ENCODE measurements at regions not wholly inside any gene's neighbourhood (a gene's known extent, or its start where the extent isn't known, plus 50 kb on each side); places are given as distances from the start of the nearest gene placed in this dataset.
"Not testable (repeated sequence)": the region's sequence is repeated elsewhere in the genome, so short reads cannot be mapped to it uniquely, and the experiment has no call there.

DNA sequence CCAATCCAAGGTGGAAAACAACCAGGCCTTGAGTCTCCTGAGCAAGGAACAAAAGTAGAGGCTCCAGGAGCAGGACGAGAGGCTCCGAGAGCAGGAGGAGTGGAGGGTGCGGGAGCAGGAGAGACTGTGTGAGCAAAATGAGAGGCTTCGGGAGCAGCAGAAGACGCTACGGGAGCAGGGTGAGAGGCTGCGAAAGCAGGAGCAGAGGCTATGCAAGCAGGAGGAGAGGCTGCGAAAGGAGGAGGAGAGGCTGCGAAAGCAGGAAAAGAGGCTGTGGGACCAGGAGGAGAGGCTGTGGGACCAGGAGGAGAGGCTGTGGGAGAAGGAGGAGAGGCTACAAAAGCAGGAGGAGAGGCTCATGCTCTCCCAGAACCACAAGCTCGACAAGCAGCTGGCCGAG is 60.3 kb upstream of the UBE2Q2 start:
- no peak overlapping the region for H3K4me3 Mint-ChIP-seq (ENCODE audit: unreplicated experiment)
- peaks cover 22% of the 10 kb centered on the region for H3K27me3 Mint-ChIP-seq (ENCODE audit: unreplicated experiment)
- peaks cover 1% of the 10 kb centered on the region for H3K4me1 Mint-ChIP-seq (ENCODE audit: unreplicated experiment)
- DNase-seq (ENCODE audit: extremely low spot score, unreplicated experiment) = peak; percentile 65
- TF ChIP-seq, protein P1, sequence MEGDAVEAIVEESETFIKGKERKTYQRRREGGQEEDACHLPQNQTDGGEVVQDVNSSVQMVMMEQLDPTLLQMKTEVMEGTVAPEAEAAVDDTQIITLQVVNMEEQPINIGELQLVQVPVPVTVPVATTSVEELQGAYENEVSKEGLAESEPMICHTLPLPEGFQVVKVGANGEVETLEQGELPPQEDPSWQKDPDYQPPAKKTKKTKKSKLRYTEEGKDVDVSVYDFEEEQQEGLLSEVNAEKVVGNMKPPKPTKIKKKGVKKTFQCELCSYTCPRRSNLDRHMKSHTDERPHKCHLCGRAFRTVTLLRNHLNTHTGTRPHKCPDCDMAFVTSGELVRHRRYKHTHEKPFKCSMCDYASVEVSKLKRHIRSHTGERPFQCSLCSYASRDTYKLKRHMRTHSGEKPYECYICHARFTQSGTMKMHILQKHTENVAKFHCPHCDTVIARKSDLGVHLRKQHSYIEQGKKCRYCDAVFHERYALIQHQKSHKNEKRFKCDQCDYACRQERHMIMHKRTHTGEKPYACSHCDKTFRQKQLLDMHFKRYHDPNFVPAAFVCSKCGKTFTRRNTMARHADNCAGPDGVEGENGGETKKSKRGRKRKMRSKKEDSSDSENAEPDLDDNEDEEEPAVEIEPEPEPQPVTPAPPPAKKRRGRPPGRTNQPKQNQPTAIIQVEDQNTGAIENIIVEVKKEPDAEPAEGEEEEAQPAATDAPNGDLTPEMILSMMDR (IDR thresholded peaks at IDR 0.05) = no peak
- H3K9me3 Mint-ChIP-seq (ENCODE audit: unreplicated experiment) = no peaks in the 10 kb centered on the region
- no peak overlapping the region for H3K27ac Mint-ChIP-seq (ENCODE audit: unreplicated experiment)
- peaks cover 2% of the 10 kb centered on the region for H3K36me3 Mint-ChIP-seq (ENCODE audit: unreplicated experiment)

DNA sequence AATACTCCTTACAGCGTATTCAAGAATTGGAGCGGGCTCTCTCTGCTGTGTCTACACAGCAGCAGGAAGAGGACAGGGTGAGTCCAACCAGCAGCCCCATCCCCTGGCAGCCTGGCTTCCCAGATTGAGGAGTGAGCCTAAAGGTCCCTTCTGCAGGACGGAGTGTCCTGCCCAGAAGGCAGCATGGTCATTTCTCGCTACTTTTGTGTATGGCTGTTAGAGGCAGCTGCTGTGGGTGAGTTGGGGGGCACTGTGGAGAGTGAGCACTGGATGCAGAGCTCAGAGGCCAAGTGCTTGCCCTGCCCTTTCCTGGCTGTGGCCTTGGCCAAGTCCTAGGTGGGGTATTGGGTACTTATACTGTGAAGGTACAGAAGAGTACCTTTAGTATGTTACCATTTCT is 62.3 kb upstream of the UBE2Q2 start:
- H3K27me3 Mint-ChIP-seq (ENCODE audit: unreplicated experiment); H3K4me3 Mint-ChIP-seq (ENCODE audit: unreplicated experiment); H3K27ac Mint-ChIP-seq (ENCODE audit: unreplicated experiment); H3K36me3 Mint-ChIP-seq (ENCODE audit: unreplicated experiment); H3K9me3 Mint-ChIP-seq (ENCODE audit: unreplicated experiment): not testable (repeated sequence)
- DNase-seq (ENCODE audit: extremely low spot score, unreplicated experiment) = peak; percentile 69
- H3K4me1 Mint-ChIP-seq (ENCODE audit: unreplicated experiment) = peaks cover 20% of the 10 kb centered on the region

DNA sequence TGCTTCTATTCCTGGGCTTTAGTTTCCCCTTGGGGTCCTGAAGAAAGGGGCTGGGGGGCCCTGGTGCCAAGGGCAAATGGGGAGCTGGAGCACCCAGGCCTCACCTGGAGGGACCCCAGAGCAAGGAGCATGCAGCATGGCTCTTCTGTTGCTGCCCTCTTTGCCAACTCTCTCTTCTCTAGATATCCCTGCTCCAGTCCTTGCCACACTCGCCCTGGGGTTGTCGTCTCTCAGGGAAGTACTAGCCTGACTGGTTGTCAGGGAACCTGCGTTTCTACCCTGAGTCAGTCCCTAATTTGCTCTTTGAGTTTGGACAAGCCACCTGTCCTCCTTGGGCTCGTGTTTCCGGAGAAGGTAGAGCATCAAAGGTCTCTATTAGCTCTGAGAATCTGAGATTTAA is 63.7 kb upstream of the UBE2Q2 start:
- peaks cover 2% of the 10 kb centered on the region for H3K36me3 Mint-ChIP-seq (ENCODE audit: unreplicated experiment)
- DNase-seq (ENCODE audit: extremely low spot score, unreplicated experiment) = peak; percentile 62
- no peak overlapping the region for H3K4me3 Mint-ChIP-seq (ENCODE audit: unreplicated experiment)
- H3K4me1 Mint-ChIP-seq (ENCODE audit: unreplicated experiment) = peaks cover 26% of the 10 kb centered on the region
- H3K27ac Mint-ChIP-seq (ENCODE audit: unreplicated experiment) = no peak overlapping the region
- TF ChIP-seq, protein P1 (IDR thresholded peaks at IDR 0.05) = no peak
- no peaks in the 10 kb centered on the region for H3K9me3 Mint-ChIP-seq (ENCODE audit: unreplicated experiment)
- H3K27me3 Mint-ChIP-seq (ENCODE audit: unreplicated experiment) = peaks cover 6% of the 10 kb centered on the region

DNA sequence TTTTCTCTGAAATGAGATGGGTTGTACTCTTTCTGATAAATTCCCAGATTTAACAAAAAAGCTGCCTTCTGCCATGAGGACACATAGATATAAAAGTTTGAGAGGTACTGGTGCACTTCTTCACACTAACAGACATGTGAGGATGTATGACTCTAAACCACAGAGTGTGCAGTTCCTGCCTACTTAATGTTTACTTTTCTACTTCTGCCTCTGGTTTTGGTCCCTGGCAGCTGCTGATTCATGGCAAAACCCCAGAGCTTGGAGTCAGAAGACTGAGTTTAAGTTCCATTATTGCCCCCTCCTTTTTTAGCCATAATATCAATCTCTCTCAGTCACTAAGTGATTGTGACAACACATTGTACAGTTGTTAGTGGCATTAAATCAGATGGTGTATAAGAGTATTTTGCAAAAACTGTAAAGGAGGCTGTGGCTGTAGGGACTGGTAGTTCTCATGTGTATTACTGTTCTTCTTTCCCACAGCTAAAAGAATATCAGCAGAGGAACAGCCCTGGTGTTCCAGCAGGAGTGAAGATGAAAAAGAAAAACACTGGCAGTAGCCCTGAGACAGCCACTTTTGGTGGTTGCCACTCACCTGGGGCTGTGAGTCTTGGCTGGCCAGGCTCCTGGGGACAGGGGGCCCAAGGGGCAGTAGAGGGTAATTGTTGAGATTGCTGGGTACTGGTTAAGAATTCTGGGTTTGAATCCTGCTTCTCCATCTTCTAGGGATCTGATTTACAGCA is 64.4 kb upstream of the CSPG4 start:
- H3K4me3 Mint-ChIP-seq (ENCODE audit: unreplicated experiment); H3K36me3 Mint-ChIP-seq (ENCODE audit: unreplicated experiment); H3K9me3 Mint-ChIP-seq (ENCODE audit: unreplicated experiment); H3K27me3 Mint-ChIP-seq (ENCODE audit: unreplicated experiment): not testable (repeated sequence)
- peaks cover 26% of the 10 kb centered on the region for H3K4me1 Mint-ChIP-seq (ENCODE audit: unreplicated experiment)
- H3K27ac Mint-ChIP-seq (ENCODE audit: unreplicated experiment) = peak overlapping the region; percentile 61
- peak; percentile 57 for DNase-seq (ENCODE audit: extremely low spot score, unreplicated experiment)

DNA sequence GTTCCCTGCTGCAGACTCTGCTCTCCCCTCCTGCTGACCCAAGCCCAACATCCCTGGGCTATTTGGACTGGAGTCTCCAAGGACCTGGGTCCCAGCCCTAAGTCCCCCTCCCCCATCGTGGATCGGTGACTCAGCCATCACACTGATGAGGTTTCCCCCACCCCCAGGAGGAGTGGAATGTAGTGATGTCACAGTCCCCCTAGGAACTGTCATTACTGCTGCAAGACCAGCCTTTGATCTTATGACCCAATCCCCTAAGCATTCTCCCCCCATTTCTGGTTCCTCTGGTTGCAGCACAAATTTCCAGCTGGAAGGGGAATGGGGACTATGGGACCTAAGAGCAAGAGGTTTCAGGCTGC is 63.4 kb upstream of the CSPG4 start:
- TF ChIP-seq, protein P1 (IDR thresholded peaks at IDR 0.05) = no peak
- Mint-ChIP-seq H3K4me3 (ENCODE audit: unreplicated experiment) (no peak overlapping the region), H3K36me3 (ENCODE audit: unreplicated experiment) (peaks cover 2% of the 10 kb centered on the region), H3K27ac (ENCODE audit: unreplicated experiment) (no peak overlapping the region), H3K9me3 (ENCODE audit: unreplicated experiment) (no peaks in the 10 kb centered on the region), H3K4me1 (ENCODE audit: unreplicated experiment) (peaks cover 32% of the 10 kb centered on the region), H3K27me3 (ENCODE audit: unreplicated experiment) (no peaks in the 10 kb centered on the region)
- DNase-seq (ENCODE audit: extremely low spot score, unreplicated experiment) = no peak

DNA sequence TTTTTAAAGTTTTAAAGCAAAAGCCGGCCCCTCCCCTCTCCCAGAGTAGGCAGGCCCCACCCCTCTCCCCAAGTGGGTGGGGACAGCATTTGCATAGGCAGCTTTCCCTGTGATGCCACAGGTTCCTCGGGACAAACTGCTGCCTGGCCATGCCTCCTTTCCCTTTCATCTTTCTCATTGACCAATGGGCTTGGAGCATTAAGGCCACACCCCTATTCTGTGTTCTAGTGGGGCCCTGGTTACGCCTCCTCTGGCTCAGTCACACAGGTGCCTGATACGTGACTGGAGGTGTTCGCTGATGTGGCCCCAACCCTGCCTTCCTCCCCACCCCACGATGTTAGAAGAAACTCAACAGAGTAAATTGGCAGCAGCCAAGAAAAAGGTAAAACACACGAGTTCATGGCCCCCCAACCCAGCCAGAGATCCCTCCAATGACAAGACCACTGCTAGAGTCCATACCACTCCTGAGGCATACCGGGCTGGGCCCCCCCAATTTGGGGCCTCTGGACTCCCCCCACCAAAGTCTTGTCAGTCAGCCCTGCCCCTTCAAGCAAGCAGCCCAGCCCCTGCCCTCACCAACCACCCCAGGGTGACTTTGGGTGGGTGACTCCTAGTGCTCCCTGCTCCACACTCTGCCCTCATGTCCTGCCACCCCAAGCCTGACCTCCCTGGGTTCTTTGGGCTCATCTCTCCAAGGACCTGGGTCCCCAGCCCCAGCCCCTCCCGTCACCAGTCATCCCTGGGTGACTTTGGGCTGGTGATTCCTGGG is 62.8 kb upstream of the CSPG4 start:
- Mint-ChIP-seq H3K4me1 (ENCODE audit: unreplicated experiment) (peaks cover 37% of the 10 kb centered on the region), H3K9me3 (ENCODE audit: unreplicated experiment) (no peaks in the 10 kb centered on the region), H3K27me3 (ENCODE audit: unreplicated experiment) (no peaks in the 10 kb centered on the region), H3K36me3 (ENCODE audit: unreplicated experiment) (peaks cover 2% of the 10 kb centered on the region), H3K4me3 (ENCODE audit: unreplicated experiment) (no peak overlapping the region), H3K27ac (ENCODE audit: unreplicated experiment) (no peak overlapping the region)
- peak; percentile 76 for DNase-seq (ENCODE audit: extremely low spot score, unreplicated experiment)
- TF ChIP-seq, protein P1 (IDR thresholded peaks at IDR 0.05) = no peak

DNA sequence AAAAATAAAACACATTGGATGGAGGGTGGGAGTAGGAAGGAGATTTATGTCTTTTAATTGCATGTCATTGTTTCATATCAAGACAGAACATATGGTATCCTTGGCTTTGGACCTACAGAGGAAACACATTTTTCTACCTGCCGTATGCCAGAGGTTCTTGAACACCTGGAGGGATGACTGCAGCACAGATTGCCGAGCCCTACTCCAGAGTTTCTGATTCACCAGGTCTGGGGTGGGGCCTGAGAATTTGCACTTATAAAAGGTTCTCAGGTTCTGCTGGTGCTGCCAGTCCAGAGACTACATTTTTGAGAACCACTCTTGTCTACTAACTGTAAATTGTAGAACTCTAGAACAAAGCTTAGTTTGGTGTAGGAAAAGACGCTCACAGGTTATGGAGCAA is 61.3 kb upstream of the CSPG4 start:
- H3K36me3 Mint-ChIP-seq (ENCODE audit: unreplicated experiment); H3K4me3 Mint-ChIP-seq (ENCODE audit: unreplicated experiment); H3K27me3 Mint-ChIP-seq (ENCODE audit: unreplicated experiment); H3K9me3 Mint-ChIP-seq (ENCODE audit: unreplicated experiment); H3K27ac Mint-ChIP-seq (ENCODE audit: unreplicated experiment); DNase-seq (ENCODE audit: extremely low spot score, unreplicated experiment): not testable (repeated sequence)
- peaks cover 39% of the 10 kb centered on the region for H3K4me1 Mint-ChIP-seq (ENCODE audit: unreplicated experiment)

DNA sequence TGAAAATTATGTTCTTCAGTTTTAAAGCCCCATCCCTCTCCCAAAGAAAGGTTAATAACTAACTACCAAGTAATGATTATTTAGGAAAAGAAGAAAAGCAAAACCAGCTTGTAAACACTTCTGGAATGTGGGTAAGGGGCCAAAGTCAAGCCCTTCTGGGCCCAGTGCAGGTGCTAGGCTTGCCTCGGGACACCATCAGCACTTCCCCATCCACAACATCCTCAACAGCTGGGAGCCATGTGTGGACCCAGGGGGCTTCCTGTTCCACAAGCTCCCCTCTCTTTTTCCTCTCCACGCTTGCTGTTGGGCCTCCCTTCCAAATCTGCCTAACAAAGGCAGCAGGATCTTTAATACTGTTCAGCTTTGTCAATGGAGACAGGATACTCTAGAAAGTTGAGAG is 58.4 kb upstream of the CSPG4 start:
- not testable (repeated sequence) for H3K36me3 Mint-ChIP-seq (ENCODE audit: unreplicated experiment); H3K27me3 Mint-ChIP-seq (ENCODE audit: unreplicated experiment); H3K27ac Mint-ChIP-seq (ENCODE audit: unreplicated experiment); H3K4me3 Mint-ChIP-seq (ENCODE audit: unreplicated experiment); H3K9me3 Mint-ChIP-seq (ENCODE audit: unreplicated experiment)
- peak; percentile 32 for DNase-seq (ENCODE audit: extremely low spot score, unreplicated experiment)
- H3K4me1 Mint-ChIP-seq (ENCODE audit: unreplicated experiment) = peaks cover 20% of the 10 kb centered on the region
